Mesendoderm (in vitro differentiated cells): ENCODE measurements at regions not wholly inside any gene's neighbourhood (a gene's known extent, or its start where the extent isn't known, plus 50 kb on each side); places are given as distances from the start of the nearest gene placed in this dataset.

ENCODE experiments used
- DNase-seq: peaks from one replicate; pipeline ENCODE4 v3.0.0; 2013
- H2AK5ac ChIP-seq: 2 replicates; pipeline ENCODE4 v1.6.1; 2013; ENCODE audit warnings: low read length, inconsistent platforms
- H2BK120ac ChIP-seq: 2 replicates; pipeline ENCODE4 v1.6.1; 2013; ENCODE audit warnings: low read depth, mild to moderate bottlenecking, low read length, moderate library complexity, mixed read lengths
- H2BK15ac ChIP-seq: replicated peaks from 2 replicates; pipeline ENCODE4 v1.6.1; 2013; ENCODE audit warnings: low read depth, mild to moderate bottlenecking, moderate library complexity
- H2BK5ac ChIP-seq: 2 replicates; pipeline ENCODE4 v1.6.1; 2013; ENCODE audit warnings: low read length, inconsistent platforms
- H3K18ac ChIP-seq: 2 replicates; pipeline ENCODE4 v1.6.1; 2013; ENCODE audit warnings: mild to moderate bottlenecking, low read length, mixed read lengths
- H3K23ac ChIP-seq: one replicate; pipeline ENCODE4 v1.6.1; 2013; ENCODE audit warnings: low read length
- H3K27ac ChIP-seq: 2 replicates; pipeline ENCODE4 v1.5.1; 2013; ENCODE audit warnings: low read depth, mild to moderate bottlenecking, inconsistent platforms, low read length, moderate library complexity
- H3K27me3 ChIP-seq: 2 replicates; pipeline ENCODE4 v1.6.1; 2013; ENCODE audit warnings: low read length, control low read depth, mild to moderate bottlenecking, inconsistent platforms; ENCODE audit not compliant: insufficient read depth, poor library complexity
- H3K36me3 ChIP-seq: 2 replicates; pipeline ENCODE4 v1.6.1; 2013; ENCODE audit warnings: low read length, inconsistent platforms; ENCODE audit not compliant: control insufficient read depth, insufficient read depth
- H3K4ac ChIP-seq: one replicate; pipeline ENCODE4 v1.6.1; 2013; ENCODE audit warnings: low read depth, mild to moderate bottlenecking, low read length, moderate library complexity
- H3K4me1 ChIP-seq: 2 replicates; pipeline ENCODE4 v1.6.1; 2013; ENCODE audit warnings: low read depth, low read length, inconsistent platforms; ENCODE audit not compliant: control insufficient read depth
- H3K4me2 ChIP-seq: 2 replicates; pipeline ENCODE4 v1.6.1; 2013; ENCODE audit warnings: low read length
- H3K4me3 ChIP-seq: 2 replicates; pipeline ENCODE4 v1.5.1; 2013; ENCODE audit warnings: mild to moderate bottlenecking, low read length
- H3K56ac ChIP-seq: one replicate; pipeline ENCODE4 v1.6.1; 2013; ENCODE audit warnings: low read length
- H3K79me1 ChIP-seq: 2 replicates; pipeline ENCODE4 v1.6.1; 2013; ENCODE audit warnings: low read length, inconsistent platforms
- H3K79me2 ChIP-seq: 2 replicates; pipeline ENCODE4 v1.6.1; 2013; ENCODE audit warnings: mild to moderate bottlenecking, low read length; ENCODE audit not compliant: control insufficient read depth, insufficient read depth
- H3K9ac ChIP-seq: 2 replicates; pipeline ENCODE4 v1.6.1; 2013; ENCODE audit warnings: low read length, inconsistent platforms
- H4K5ac ChIP-seq: one replicate; pipeline ENCODE4 v1.6.1; 2013; ENCODE audit warnings: low read length
- H4K8ac ChIP-seq: one replicate; pipeline ENCODE4 v1.6.1; 2013; ENCODE audit warnings: low read depth, mild to moderate bottlenecking, control low read depth, low read length, moderate library complexity
- WGBS: extraction: QIAGEN DNeasy Blood & Tissue Kit; methylation state at CpG from one replicate; pipeline ENCODE4 v1.1.7; 2013; ENCODE audit warnings: low lambda C conversion rate, missing lambda C conversion rate; ENCODE audit not compliant: insufficient coverage; ENCODE audit errors: extremely low coverage; 5-methylcytosine and 5-hydroxymethylcytosine counted together

DNA sequence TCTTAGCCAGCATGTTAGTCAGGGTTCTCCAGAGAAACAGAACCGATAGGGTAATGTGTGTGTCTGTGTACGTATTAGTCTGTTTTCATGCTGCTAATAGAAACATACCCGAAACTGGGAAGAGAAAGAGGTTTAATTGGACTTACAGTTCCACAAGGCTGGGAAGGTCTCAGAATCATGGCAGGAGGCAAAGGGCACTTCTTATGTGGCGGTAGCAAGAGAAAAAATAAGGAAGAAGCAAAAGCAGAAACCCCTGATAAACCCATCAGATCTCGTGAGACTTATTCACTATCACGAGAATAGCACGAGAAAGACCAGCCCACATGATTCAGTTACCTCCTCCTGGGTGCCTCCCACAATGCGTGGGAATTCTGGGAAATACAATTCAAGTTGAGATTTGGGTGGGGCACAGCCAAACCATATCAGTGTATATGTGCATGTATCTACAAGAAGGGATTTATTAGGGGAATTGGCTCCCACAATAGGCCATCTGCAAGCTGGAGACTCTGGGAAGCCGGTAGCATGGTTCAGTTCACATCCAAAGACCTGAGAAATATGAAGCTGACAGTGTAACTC lies 173.7 kb upstream of the NECTIN1 start:
- no peak overlapping the region for H3K23ac ChIP-seq
- H3K4me1 ChIP-seq: peaks cover 11% of the 10 kb centered on the region
- H3K9ac ChIP-seq: no peak overlapping the region
- H2AK5ac ChIP-seq: no peak overlapping the region
- no peaks in the 10 kb centered on the region for H3K79me1 ChIP-seq
- no peak overlapping the region for H2BK120ac ChIP-seq
- H4K8ac ChIP-seq: no peak overlapping the region
- H3K56ac ChIP-seq: no peak overlapping the region
- no peaks in the 10 kb centered on the region for H3K27me3 ChIP-seq
- no peak overlapping the region for H3K18ac ChIP-seq
- no peaks in the 10 kb centered on the region for H3K79me2 ChIP-seq
- H3K4ac ChIP-seq: no peak overlapping the region
- no peak for DNase-seq
- no peak overlapping the region for H2BK15ac ChIP-seq
- H3K36me3 ChIP-seq: no peaks in the 10 kb centered on the region
- no peak overlapping the region for H4K5ac ChIP-seq
- H3K27ac ChIP-seq: no peak overlapping the region
- WGBS: no CpG with 5 or more reads among the region's 9 CpGs
- no peak overlapping the region for H3K4me3 ChIP-seq
- no peak overlapping the region for H2BK5ac ChIP-seq
- H3K4me2 ChIP-seq: no peak overlapping the region

- H3K4me3 ChIP-seq: no peak overlapping the region
- H4K5ac ChIP-seq: no peak overlapping the region
- H3K79me2 ChIP-seq: no peaks in the 10 kb centered on the region
- H3K18ac ChIP-seq: no peak overlapping the region
- peaks cover 3% of the 10 kb centered on the region for H3K4me1 ChIP-seq
- no peaks in the 10 kb centered on the region for H3K36me3 ChIP-seq
- no peak overlapping the region for H2AK5ac ChIP-seq
- no peaks in the 10 kb centered on the region for H3K79me1 ChIP-seq
- no CpG with 5 or more reads among the region's 5 CpGs for WGBS
- H3K23ac ChIP-seq: no peak overlapping the region
- H3K27ac ChIP-seq: no peak overlapping the region
- no peak overlapping the region for H2BK15ac ChIP-seq
- H3K4ac ChIP-seq: no peak overlapping the region
- H4K8ac ChIP-seq: no peak overlapping the region
- no peak overlapping the region for H3K4me2 ChIP-seq
- H3K9ac ChIP-seq: no peak overlapping the region
- no peak overlapping the region for H2BK5ac ChIP-seq
- no peaks in the 10 kb centered on the region for H3K27me3 ChIP-seq
- DNase-seq: no peak
- H2BK120ac ChIP-seq: no peak overlapping the region
- no peak overlapping the region for H3K56ac ChIP-seq
Observed at GRCh38 chr11:119901657-119902577, 172.9 kb upstream of the NECTIN1 start.

- no peak overlapping the region for H2AK5ac ChIP-seq
- no peaks in the 10 kb centered on the region for H3K36me3 ChIP-seq
- H2BK120ac ChIP-seq: no peak overlapping the region
- no peak overlapping the region for H3K56ac ChIP-seq
- H3K27ac ChIP-seq: no peak overlapping the region
- no peak overlapping the region for H3K4me3 ChIP-seq
- H3K18ac ChIP-seq: no peak overlapping the region
- H3K4me1 ChIP-seq: no peaks in the 10 kb centered on the region
- H3K4ac ChIP-seq: no peak overlapping the region
- no peak for DNase-seq
- H2BK5ac ChIP-seq: no peak overlapping the region
- whole genome bisulfite sequencing: no CpG with 5 or more reads among the region's 3 CpGs
- no peak overlapping the region for H3K9ac ChIP-seq
- no peaks in the 10 kb centered on the region for H3K27me3 ChIP-seq
- no peak overlapping the region for H2BK15ac ChIP-seq
- no peak overlapping the region for H3K23ac ChIP-seq
- H3K4me2 ChIP-seq: no peak overlapping the region
- H4K5ac ChIP-seq: no peak overlapping the region
- H3K79me1 ChIP-seq: no peaks in the 10 kb centered on the region
- H3K79me2 ChIP-seq: no peaks in the 10 kb centered on the region
- H4K8ac ChIP-seq: no peak overlapping the region
Observed at GRCh38 chr11:119899997-119900396, 171.0 kb upstream of the NECTIN1 start.

DNA sequence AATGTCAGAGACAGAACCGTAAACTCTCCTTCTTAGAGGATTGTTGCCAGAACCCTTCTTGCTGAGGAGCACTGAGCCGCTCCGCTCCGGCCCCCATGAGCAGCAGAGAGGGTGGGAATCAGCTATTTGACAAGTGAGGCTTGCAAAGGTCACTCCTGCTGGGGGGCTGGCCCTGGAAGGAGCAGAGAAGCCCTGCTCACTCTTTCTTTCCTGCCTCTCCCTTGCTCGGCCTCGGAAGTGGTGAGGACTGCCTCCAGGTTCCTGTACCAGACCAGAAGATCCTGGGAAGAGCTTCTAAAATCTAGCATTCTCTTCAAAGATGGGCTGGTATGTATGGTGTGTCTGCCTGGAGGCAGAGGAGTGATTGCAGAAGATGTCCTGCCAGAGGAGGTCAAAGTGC lies 168.6 kb upstream of the NECTIN1 start:
- Histone ChIP-seq H3K9ac (no peak overlapping the region), H3K27me3 (no peaks in the 10 kb centered on the region), H3K4ac (no peak overlapping the region), H4K5ac (no peak overlapping the region), H3K23ac (no peak overlapping the region), H4K8ac (no peak overlapping the region), H2BK120ac (no peak overlapping the region), H2BK5ac (no peak overlapping the region), H3K18ac (no peak overlapping the region), H3K79me1 (no peaks in the 10 kb centered on the region), H3K4me3 (no peak overlapping the region), H3K4me1 (no peaks in the 10 kb centered on the region), H2AK5ac (no peak overlapping the region), H3K56ac (no peak overlapping the region), H3K27ac (no peak overlapping the region), H3K36me3 (no peaks in the 10 kb centered on the region), H3K4me2 (no peak overlapping the region), H3K79me2 (no peaks in the 10 kb centered on the region), H2BK15ac (no peak overlapping the region)
- no CpG with 5 or more reads among the region's 6 CpGs for WGBS
- DNase-seq: no peak

DNA sequence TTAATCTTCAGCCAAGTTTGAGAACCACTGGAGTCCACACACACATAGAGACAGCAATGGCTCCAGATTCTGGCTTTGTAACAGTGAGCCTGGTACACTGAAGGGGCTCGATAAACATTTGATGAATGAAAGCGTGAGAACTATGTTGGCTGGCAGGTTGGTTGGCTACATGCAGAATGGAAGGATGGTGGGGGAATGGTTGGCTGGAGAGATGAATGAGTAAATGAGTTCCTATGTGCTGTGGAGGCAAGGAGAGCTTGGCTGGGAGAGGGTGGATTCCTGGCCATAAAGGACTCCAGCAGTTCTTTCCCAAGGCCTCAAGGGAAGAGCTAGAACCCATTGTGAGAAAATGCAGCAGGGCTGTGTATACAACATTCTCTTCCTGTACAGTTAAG lies 168.0 kb upstream of the NECTIN1 start:
- no peak for DNase-seq
- Histone ChIP-seq H4K5ac (no peak overlapping the region), H3K18ac (no peak overlapping the region), H3K79me2 (no peaks in the 10 kb centered on the region), H2BK15ac (no peak overlapping the region), H3K56ac (no peak overlapping the region), H3K4me2 (no peak overlapping the region), H3K4ac (no peak overlapping the region), H3K27ac (no peak overlapping the region), H3K4me3 (no peak overlapping the region), H2BK5ac (no peak overlapping the region), H3K36me3 (no peaks in the 10 kb centered on the region), H3K79me1 (no peaks in the 10 kb centered on the region), H2AK5ac (no peak overlapping the region), H3K23ac (no peak overlapping the region), H3K9ac (no peak overlapping the region), H3K4me1 (no peaks in the 10 kb centered on the region), H3K27me3 (no peaks in the 10 kb centered on the region), H4K8ac (no peak overlapping the region), H2BK120ac (no peak overlapping the region)
- no CpG with 5 or more reads among the region's 2 CpGs for WGBS
